ENCODE measurements at regions not wholly inside any gene's neighbourhood (a gene's known extent, or its start where the extent isn't known, plus 50 kb on each side); places are given as distances from the start of the nearest gene placed in this dataset.

GRCh38 chr14:38412654-38413053 lies 156.8 kb upstream of the CLEC14A start:
- TF ChIP-seq POLR2AphosphoS5 (IDR thresholded peaks at IDR 0.05; ENCODE audit: low read depth, low read length) (no peak), EZH2phosphoT487 (IDR thresholded peaks at IDR 0.05; ENCODE audit: borderline replicate concordance) (no peak), CTCF (IDR thresholded peaks at IDR 0.05 in 2 of 3, conservative IDR thresholded peaks at IDR 0.05 in 1 of 3; ENCODE audit: borderline replicate concordance in 1 of 3, insufficient read depth in 1 of 3, low read depth in 2 of 3, low read length in 2 of 3) (no peak), SP1 (IDR thresholded peaks at IDR 0.05; ENCODE audit: low read depth) (no peak), SRF (IDR thresholded peaks at IDR 0.05; ENCODE audit: low read depth) (no peak)

Data from HCT116 (cell line).